ENCODE measurements at regions not wholly inside any gene's neighbourhood (a gene's known extent, or its start where the extent isn't known, plus 50 kb on each side); places are given as distances from the start of the nearest gene placed in this dataset.

GRCh38 chr2:239753401-239753837 lies 271.7 kb downstream of the NDUFA10 start:
- TF ChIP-seq POLR2A (IDR thresholded peaks at IDR 0.05) (no peak), CTCF (IDR thresholded peaks at IDR 0.05) (no peak)
- DNase-seq, result no peak

GRCh38 chr2:239752951-239753350 lies 272.2 kb downstream of the NDUFA10 start:
- TF ChIP-seq POLR2A (IDR thresholded peaks at IDR 0.05) (no peak), CTCF (IDR thresholded peaks at IDR 0.05) (no peak)
- no peak overlapping the region for H3K4me3 ChIP-seq
- DNase-seq, result no peak
- no peaks in the 10 kb centered on the region for H3K27me3 ChIP-seq
- no peaks in the 10 kb centered on the region for H3K36me3 ChIP-seq
- no peak overlapping the region for H3K27ac ChIP-seq
- no peaks in the 10 kb centered on the region for H3K9me3 ChIP-seq
- H3K4me1 ChIP-seq, result no peaks in the 10 kb centered on the region

More at GRCh38 chr2:239753401-239753837, 271.7 kb downstream of the NDUFA10 start:
- Histone ChIP-seq H3K36me3 (no peaks in the 10 kb centered on the region), H3K27ac (no peak overlapping the region), H3K9me3 (no peaks in the 10 kb centered on the region), H3K4me3 (no peak overlapping the region), H3K4me1 (no peaks in the 10 kb centered on the region), H3K27me3 (no peaks in the 10 kb centered on the region)

- Histone ChIP-seq H3K4me3 (no peak overlapping the region), H3K27ac (no peak overlapping the region), H3K27me3 (no peaks in the 10 kb centered on the region), H3K4me1 (no peaks in the 10 kb centered on the region), H3K9me3 (no peaks in the 10 kb centered on the region), H3K36me3 (no peaks in the 10 kb centered on the region)
- TF ChIP-seq POLR2A (IDR thresholded peaks at IDR 0.05) (no peak), CTCF (IDR thresholded peaks at IDR 0.05) (no peak)
- DNase-seq, result peak in 1 of 3 donors; percentile 33
These were observed 273.3 kb downstream of the NDUFA10 start for GRCh38 chr2:239751679-239752355.

GRCh38 chr2:239750929-239751678 lies 274.0 kb downstream of the NDUFA10 start:
- TF ChIP-seq POLR2A (IDR thresholded peaks at IDR 0.05) (no peak), CTCF (IDR thresholded peaks at IDR 0.05) (no peak)
- H3K4me3 ChIP-seq, result no peak overlapping the region
- DNase-seq, result no peak
- H3K36me3 ChIP-seq, result no peaks in the 10 kb centered on the region
- no peaks in the 10 kb centered on the region for H3K4me1 ChIP-seq
- H3K27ac ChIP-seq, result no peak overlapping the region
- H3K9me3 ChIP-seq, result no peaks in the 10 kb centered on the region
- H3K27me3 ChIP-seq, result no peaks in the 10 kb centered on the region

- Histone ChIP-seq H3K36me3 (no peaks in the 10 kb centered on the region), H3K27ac (no peak overlapping the region), H3K4me3 (no peak overlapping the region), H3K9me3 (no peaks in the 10 kb centered on the region), H3K27me3 (no peaks in the 10 kb centered on the region), H3K4me1 (no peaks in the 10 kb centered on the region)
- DNase-seq, result no peak
- TF ChIP-seq CTCF (IDR thresholded peaks at IDR 0.05), result no peak
- TF ChIP-seq POLR2A (IDR thresholded peaks at IDR 0.05), result no peak
These were observed 274.9 kb downstream of the NDUFA10 start for GRCh38 chr2:239750045-239750835.
